ENCODE measurements at regions not wholly inside any gene's neighbourhood (a gene's known extent, or its start where the extent isn't known, plus 50 kb on each side); places are given as distances from the start of the nearest gene placed in this dataset.
"Not testable (repeated sequence)": the region's sequence is repeated elsewhere in the genome, so short reads cannot be mapped to it uniquely, and the experiment has no call there.

DNA sequence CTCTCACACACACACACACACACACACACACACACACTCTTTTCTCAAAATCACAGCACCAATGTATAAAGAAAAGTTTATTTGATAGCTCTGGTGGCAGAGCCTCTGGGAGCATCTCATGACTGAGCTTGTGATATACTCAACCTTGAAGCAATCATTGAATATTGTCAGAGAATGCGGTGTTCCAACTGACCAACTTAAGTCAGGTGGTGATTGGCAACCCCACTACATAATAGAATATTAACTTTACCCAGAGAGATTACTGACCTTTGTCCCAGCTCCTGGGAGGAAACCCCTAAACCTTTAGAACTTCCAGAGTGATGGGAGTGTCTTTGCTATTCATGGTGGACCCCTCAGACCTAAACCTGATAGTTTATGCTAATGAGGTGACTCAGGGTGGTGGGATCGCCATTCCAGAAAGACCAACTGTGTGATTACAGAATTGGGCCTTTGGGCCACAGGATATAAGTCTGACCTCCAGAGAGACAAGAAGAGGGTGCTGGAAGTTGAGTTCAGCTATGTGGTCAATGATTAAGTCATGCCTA is 143.1 kb downstream of the OTUD1 start:
- TF ChIP-seq, protein P1, sequence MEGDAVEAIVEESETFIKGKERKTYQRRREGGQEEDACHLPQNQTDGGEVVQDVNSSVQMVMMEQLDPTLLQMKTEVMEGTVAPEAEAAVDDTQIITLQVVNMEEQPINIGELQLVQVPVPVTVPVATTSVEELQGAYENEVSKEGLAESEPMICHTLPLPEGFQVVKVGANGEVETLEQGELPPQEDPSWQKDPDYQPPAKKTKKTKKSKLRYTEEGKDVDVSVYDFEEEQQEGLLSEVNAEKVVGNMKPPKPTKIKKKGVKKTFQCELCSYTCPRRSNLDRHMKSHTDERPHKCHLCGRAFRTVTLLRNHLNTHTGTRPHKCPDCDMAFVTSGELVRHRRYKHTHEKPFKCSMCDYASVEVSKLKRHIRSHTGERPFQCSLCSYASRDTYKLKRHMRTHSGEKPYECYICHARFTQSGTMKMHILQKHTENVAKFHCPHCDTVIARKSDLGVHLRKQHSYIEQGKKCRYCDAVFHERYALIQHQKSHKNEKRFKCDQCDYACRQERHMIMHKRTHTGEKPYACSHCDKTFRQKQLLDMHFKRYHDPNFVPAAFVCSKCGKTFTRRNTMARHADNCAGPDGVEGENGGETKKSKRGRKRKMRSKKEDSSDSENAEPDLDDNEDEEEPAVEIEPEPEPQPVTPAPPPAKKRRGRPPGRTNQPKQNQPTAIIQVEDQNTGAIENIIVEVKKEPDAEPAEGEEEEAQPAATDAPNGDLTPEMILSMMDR (conservative IDR thresholded peaks at IDR 0.05), result no peak
- H3K27ac Mint-ChIP-seq, result no peak overlapping the region

DNA sequence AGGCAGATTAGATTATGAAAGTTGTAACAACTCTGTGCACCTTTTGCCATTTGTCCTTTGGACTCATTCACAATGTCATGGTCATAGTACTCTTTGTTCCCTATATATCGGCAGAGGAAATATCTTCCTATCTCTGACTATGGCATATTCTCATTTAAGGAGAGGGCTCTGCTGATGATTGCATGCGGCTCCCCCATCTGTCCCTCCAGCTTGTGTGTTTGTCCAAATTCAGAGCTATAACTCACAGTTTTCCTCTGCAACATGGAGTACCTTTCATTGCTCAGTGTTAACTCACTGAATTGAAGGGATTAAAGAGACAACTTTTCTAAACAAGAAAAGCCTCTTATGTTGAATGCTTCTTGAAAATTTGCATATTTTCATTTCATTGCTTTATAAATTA is 145.5 kb downstream of the OTUD1 start:
- H3K27me3 Mint-ChIP-seq, result peaks cover 29% of the 10 kb centered on the region
- no peaks in the 10 kb centered on the region for H3K36me3 Mint-ChIP-seq
- DNase-seq (ENCODE audit: extremely low spot score, unreplicated experiment), result no peak
- H3K27ac Mint-ChIP-seq, result no peak overlapping the region
- H3K4me3 Mint-ChIP-seq, result no peak overlapping the region
- TF ChIP-seq, protein P1 (conservative IDR thresholded peaks at IDR 0.05), result no peak
- H3K9me3 Mint-ChIP-seq, result no peaks in the 10 kb centered on the region
- no peaks in the 10 kb centered on the region for H3K4me1 Mint-ChIP-seq (ENCODE audit: unreplicated experiment)

More for the DNA sequence above, 143.1 kb downstream of the OTUD1 start:
- Mint-ChIP-seq H3K9me3 (no peaks in the 10 kb centered on the region), H3K27me3 (peaks cover 44% of the 10 kb centered on the region), H3K4me3 (no peak overlapping the region), H3K4me1 (ENCODE audit: unreplicated experiment) (no peaks in the 10 kb centered on the region), H3K36me3 (no peaks in the 10 kb centered on the region)
- DNase-seq (ENCODE audit: extremely low spot score, unreplicated experiment), result no peak

DNA sequence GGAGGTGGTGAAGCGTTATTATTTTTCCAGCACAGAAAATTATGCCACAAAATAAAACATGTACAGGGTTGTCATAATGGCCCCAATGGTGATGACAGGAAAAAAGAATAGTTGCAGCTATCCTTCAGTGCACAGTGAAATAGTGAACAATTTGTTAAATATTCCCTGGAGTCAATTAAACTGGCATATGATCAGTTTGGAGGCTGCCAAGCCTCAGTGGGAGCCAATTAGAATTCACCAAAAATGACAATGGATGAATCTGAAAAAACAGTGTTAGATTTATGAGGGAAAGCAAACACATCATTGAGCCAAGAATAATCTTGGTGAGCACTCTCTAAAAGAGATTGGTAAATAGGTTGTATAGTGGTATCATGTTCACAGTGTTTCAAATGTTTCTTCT is 146.3 kb downstream of the OTUD1 start:
- Mint-ChIP-seq H3K9me3 (no peaks in the 10 kb centered on the region), H3K36me3 (no peaks in the 10 kb centered on the region), H3K27ac (no peak overlapping the region), H3K4me3 (no peak overlapping the region), H3K27me3 (peaks cover 23% of the 10 kb centered on the region), H3K4me1 (ENCODE audit: unreplicated experiment) (no peaks in the 10 kb centered on the region)
- no peak for DNase-seq (ENCODE audit: extremely low spot score, unreplicated experiment)
- TF ChIP-seq, protein P1 (conservative IDR thresholded peaks at IDR 0.05), result no peak

DNA sequence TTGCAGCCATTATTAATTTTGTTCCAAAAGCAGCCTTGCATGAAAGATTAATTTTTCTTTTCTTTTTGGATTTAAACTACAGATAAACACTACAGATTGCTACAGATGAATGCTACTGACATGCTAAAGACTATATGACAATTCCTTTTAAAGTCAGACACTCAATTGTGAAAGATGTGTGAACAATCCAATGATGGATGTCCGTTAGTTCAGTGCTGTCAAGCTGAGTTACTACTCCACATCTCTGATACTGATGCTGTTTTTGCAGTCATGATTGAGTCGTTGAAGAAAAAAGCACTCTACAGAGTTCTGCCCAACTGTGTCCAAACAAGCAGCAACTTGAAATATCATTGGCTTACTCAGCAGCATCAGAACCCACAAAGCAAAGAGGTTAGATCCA is 146.8 kb downstream of the OTUD1 start:
- Mint-ChIP-seq H3K4me3 (no peak overlapping the region), H3K36me3 (no peaks in the 10 kb centered on the region), H3K4me1 (ENCODE audit: unreplicated experiment) (no peaks in the 10 kb centered on the region), H3K27ac (no peak overlapping the region), H3K9me3 (no peaks in the 10 kb centered on the region), H3K27me3 (peaks cover 23% of the 10 kb centered on the region)
- TF ChIP-seq, protein P1 (conservative IDR thresholded peaks at IDR 0.05), result no peak
- DNase-seq (ENCODE audit: extremely low spot score, unreplicated experiment), result no peak

DNA sequence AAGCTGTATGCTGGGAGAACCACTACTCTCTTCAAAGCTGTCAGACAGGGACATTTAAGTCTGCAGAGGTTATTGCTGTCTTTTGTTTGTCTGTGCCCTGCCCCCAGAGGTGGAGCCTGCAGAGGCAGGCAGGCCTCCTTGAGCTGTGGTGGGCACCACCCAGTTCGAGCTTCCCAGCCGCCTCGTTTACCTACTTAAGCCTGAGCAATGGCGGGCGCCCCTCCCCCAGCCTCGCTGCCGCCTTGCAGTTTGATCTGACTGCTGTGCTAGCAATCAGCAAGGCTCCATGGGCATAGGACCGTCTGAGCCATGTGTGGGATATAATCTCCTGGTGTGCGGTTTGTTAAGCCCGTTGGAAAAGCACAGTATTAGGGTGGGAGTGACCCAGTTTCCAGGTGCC is 156.4 kb downstream of the OTUD1 start:
- H3K27ac Mint-ChIP-seq; H3K4me3 Mint-ChIP-seq; H3K36me3 Mint-ChIP-seq; H3K27me3 Mint-ChIP-seq; DNase-seq (ENCODE audit: extremely low spot score, unreplicated experiment); H3K9me3 Mint-ChIP-seq; H3K4me1 Mint-ChIP-seq (ENCODE audit: unreplicated experiment): not testable (repeated sequence)

DNA sequence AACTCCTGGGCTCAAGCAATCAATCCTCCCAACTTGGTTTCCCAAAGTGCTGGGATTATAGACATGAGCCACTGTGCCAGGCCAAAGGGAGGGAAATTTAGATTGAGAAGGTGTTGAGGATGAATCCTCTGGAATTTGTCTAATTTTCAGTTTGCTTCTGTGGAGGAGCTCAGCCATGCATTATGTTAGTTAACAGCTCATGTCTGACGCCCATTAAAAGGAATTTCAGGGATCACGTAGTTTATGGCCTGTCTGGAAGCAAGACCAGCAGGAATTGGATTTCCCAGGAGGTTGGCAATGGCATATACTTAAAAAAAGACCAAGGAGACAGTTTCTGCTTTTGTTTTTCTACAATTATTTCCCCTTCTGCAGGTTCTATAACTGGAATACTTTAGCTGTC is 165.7 kb downstream of the OTUD1 start:
- H3K27ac Mint-ChIP-seq, result no peak overlapping the region
- H3K4me3 Mint-ChIP-seq, result no peak overlapping the region
- H3K4me1 Mint-ChIP-seq (ENCODE audit: unreplicated experiment), result no peaks in the 10 kb centered on the region
- no peaks in the 10 kb centered on the region for H3K27me3 Mint-ChIP-seq
- TF ChIP-seq, protein P1 (conservative IDR thresholded peaks at IDR 0.05), result no peak
- no peaks in the 10 kb centered on the region for H3K36me3 Mint-ChIP-seq
- no peaks in the 10 kb centered on the region for H3K9me3 Mint-ChIP-seq
- DNase-seq (ENCODE audit: extremely low spot score, unreplicated experiment), result no peak

All from type B pancreatic cell (in vitro differentiated cells).